ENCODE measurements at regions not wholly inside any gene's neighbourhood (a gene's known extent, or its start where the extent isn't known, plus 50 kb on each side); places are given as distances from the start of the nearest gene placed in this dataset.
"Not testable (repeated sequence)": the region's sequence is repeated elsewhere in the genome, so short reads cannot be mapped to it uniquely, and the experiment has no call there.

DNA sequence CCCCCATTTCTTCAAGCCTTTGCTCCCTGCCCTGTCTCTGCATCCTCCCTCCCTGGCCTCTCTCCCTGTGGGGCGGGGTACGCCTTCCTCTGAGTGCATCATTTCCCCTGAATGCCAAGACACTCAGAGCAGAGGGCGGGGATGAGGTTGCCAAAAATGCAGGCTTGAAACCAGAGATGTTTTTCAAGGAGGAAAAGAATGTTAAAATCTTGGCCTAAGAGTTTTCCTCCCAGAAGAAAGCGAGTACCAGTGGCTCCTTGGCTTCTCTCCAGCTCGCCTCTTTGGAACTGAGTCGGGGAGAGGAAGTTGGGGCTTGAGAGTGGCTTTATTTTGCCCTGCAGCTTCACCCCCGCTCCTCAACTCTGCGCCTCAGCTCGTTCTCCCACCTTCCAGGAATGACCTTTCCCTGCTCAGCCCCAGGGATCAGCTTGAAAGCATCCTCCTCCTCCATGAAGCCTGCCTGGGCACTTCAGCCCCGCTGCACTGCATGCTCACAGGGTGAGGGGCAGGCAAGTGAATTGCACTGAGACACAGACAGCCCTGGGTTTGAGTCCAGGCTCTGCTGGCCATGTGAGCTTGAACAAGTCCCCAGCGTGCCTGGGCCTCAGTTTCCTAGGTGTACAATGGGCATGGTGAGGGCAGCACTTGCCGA lies 57.5 kb upstream of the SORCS2 start:
- ATAC-seq: peak; percentile 34
- Histone ChIP-seq H3K27me3 (no peaks in the 10 kb centered on the region), H3K27ac (no peak overlapping the region), H3K4me1 (no peaks in the 10 kb centered on the region), H3K36me3 (replicated peaks in 1 of 2; ENCODE audit: insufficient read depth in 1 of 2, low read depth in 2 of 2) (no peaks in the 10 kb centered on the region), H3K9me3 (no peaks in the 10 kb centered on the region), H3K4me3 (no peak overlapping the region)
- WGBS, 2 donors: 65 to 74% methylated on average over 11 to 12 of the region's 12 CpGs
- DNase-seq: peak; percentile 26 to 49 (median 36)
- no peak for TF ChIP-seq POLR2A (IDR thresholded peaks at IDR 0.05)
- TF ChIP-seq, protein P1, sequence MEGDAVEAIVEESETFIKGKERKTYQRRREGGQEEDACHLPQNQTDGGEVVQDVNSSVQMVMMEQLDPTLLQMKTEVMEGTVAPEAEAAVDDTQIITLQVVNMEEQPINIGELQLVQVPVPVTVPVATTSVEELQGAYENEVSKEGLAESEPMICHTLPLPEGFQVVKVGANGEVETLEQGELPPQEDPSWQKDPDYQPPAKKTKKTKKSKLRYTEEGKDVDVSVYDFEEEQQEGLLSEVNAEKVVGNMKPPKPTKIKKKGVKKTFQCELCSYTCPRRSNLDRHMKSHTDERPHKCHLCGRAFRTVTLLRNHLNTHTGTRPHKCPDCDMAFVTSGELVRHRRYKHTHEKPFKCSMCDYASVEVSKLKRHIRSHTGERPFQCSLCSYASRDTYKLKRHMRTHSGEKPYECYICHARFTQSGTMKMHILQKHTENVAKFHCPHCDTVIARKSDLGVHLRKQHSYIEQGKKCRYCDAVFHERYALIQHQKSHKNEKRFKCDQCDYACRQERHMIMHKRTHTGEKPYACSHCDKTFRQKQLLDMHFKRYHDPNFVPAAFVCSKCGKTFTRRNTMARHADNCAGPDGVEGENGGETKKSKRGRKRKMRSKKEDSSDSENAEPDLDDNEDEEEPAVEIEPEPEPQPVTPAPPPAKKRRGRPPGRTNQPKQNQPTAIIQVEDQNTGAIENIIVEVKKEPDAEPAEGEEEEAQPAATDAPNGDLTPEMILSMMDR (IDR thresholded peaks at IDR 0.05): no peak
- intact Hi-C loops (cut with DNase I): no loop called here

DNA sequence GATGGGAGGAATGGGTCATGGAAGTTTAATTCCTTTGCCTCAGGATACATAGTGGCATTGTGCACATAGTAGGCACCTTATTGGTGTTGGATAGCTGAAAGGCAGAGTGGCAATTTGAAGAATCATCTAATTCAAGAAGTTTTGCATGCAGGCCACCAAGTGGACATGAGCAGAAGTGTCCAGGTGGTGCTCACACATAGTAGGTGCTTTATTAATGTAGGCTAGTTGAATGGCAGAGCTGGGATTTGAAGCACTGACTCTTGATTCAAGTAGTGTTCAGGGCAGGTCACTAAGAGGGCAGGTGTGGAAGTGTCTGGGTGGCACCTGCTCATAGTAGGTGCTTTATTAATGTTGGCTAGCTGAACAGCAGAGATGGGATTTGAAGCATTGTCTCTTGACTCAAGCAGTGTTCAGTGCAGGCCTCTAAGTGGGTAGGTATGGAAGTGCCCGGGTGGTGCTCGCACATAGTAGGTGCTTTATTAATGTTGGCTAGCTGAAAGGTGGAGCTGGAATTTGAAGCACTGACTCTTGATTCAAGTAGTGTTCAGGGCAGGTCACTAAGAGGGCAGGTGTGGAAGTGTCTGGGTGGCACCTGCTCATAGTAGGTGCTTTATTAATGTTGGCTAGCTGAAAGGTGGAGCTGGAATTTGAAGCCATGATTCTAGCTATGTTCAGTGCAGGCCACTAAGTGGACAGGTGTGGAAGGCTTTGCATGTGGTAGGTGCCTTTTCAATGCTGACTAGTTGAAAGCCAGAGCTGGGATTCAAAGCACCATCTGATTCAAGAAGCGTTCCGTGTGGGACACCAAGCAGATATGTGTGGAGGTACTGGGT lies 58.3 kb upstream of the SORCS2 start:
- H3K9me3 ChIP-seq; H3K36me3 ChIP-seq (replicated peaks in 1 of 2; ENCODE audit: insufficient read depth in 1 of 2, low read depth in 2 of 2); ATAC-seq; H3K27ac ChIP-seq; DNase-seq; H3K4me1 ChIP-seq; H3K27me3 ChIP-seq; intact Hi-C loops (cut with DNase I); H3K4me3 ChIP-seq: not testable (repeated sequence)
- WGBS, 2 donors: 83 to 92% methylated on average over 4 of the region's 4 CpGs

DNA sequence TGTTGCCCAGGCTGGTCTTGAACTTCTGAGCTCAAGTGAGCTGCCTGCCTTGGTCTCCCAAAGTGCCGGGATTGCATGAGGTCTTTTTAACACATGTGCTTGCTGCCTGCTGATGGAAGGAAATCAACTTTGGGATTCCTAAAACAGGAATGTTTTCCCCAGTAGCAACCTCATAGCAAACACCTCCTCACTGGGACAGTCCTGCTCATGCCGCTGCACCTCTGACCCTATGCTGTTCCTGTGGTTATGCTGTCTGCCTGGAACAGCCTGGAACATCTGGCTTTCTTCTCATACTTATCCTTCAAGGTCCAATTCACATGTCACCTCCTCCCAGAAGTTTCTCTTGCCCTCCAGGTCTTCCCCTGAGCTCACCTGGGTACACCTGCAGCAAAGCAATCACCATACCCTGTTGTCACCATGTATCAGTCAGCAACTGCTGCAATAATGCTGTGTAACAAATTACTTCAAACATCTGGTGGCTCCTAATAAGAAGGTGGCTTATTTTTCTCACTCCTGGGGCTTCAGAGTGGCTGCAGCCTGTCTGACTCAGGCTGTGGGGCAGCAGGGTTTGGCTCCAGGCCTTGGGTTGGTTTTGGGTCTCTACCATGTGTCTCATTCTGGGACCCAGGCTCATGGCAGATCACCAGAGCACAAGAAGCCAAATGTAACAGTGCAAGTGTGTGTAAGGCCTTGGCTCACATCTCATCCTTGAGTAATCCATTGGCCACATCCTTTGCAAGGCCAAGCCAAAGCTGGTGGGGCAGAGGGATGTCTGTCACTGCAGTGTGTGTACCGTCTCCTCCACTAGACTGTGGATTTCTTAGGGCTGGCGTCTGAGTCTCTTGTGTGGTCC lies 59.4 kb upstream of the SORCS2 start:
- no peaks in the 10 kb centered on the region for H3K36me3 ChIP-seq (replicated peaks in 1 of 2; ENCODE audit: insufficient read depth in 1 of 2, low read depth in 2 of 2)
- TF ChIP-seq POLR2A (IDR thresholded peaks at IDR 0.05): no peak
- TF ChIP-seq, protein P1 (IDR thresholded peaks at IDR 0.05): no peak
- intact Hi-C loops (cut with DNase I): no loop called here
- no peak overlapping the region for H3K27ac ChIP-seq
- H3K9me3 ChIP-seq: no peaks in the 10 kb centered on the region
- no peaks in the 10 kb centered on the region for H3K27me3 ChIP-seq
- no peak overlapping the region for H3K4me3 ChIP-seq
- ATAC-seq (no peak), DNase-seq (no peak)
- no peaks in the 10 kb centered on the region for H3K4me1 ChIP-seq
- WGBS, 2 donors: 88 to 91% methylated on average over 2 to 4 of the region's 4 CpGs

DNA sequence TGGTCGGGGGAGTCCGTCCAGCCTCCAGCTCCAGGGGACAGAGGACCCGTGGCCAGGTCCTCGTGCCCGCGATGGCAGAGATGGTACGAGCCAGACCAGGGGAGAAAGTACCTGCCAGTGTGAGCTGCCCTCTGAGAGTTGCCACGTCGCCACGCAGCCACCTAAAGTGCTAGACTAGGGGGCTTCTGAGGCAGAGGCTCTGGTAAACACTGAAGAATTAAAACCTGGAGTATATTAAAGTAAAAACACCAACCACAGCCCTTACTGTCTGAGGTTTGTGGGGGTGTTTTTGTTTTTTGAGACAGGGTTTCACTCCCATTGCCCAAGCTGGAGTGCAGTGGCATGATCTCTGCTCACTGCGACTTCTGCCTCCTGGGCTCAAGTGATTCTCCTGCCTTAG lies 60.1 kb upstream of the SORCS2 start:
- no peak for ATAC-seq
- TF ChIP-seq POLR2A (IDR thresholded peaks at IDR 0.05): no peak
- TF ChIP-seq, protein P1 (IDR thresholded peaks at IDR 0.05): no peak
- no peaks in the 10 kb centered on the region for H3K36me3 ChIP-seq (replicated peaks in 1 of 2; ENCODE audit: insufficient read depth in 1 of 2, low read depth in 2 of 2)
- no peaks in the 10 kb centered on the region for H3K9me3 ChIP-seq
- intact Hi-C loops (cut with DNase I): no loop called here
- WGBS, 2 donors: 85 to 92% methylated on average over 4 to 11 of the region's 11 CpGs
- H3K27ac ChIP-seq: no peak overlapping the region
- H3K4me1 ChIP-seq: no peaks in the 10 kb centered on the region
- no peak overlapping the region for H3K4me3 ChIP-seq
- H3K27me3 ChIP-seq: no peaks in the 10 kb centered on the region
- no peak for DNase-seq

GRCh38 chr4:7131498-7132031 lies 60.8 kb upstream of the SORCS2 start:
- intact Hi-C loops (cut with DNase I): no loop called here
- TF ChIP-seq, protein P1 (IDR thresholded peaks at IDR 0.05): no peak
- TF ChIP-seq POLR2A (IDR thresholded peaks at IDR 0.05): no peak
- no peaks in the 10 kb centered on the region for H3K9me3 ChIP-seq
- no peaks in the 10 kb centered on the region for H3K36me3 ChIP-seq (replicated peaks in 1 of 2; ENCODE audit: insufficient read depth in 1 of 2, low read depth in 2 of 2)
- 58 to 63% methylated on average over 3 of the region's 3 CpGs for WGBS, 2 donors
- DNase-seq (no peak), ATAC-seq (no peak)
- no peak overlapping the region for H3K4me3 ChIP-seq
- H3K27ac ChIP-seq: no peak overlapping the region
- no peaks in the 10 kb centered on the region for H3K4me1 ChIP-seq
- no peaks in the 10 kb centered on the region for H3K27me3 ChIP-seq

Measured in body of pancreas (tissue), 4 donors.